ENCODE measurements at regions not wholly inside any gene's neighbourhood (a gene's known extent, or its start where the extent isn't known, plus 50 kb on each side); places are given as distances from the start of the nearest gene placed in this dataset.
"Not testable (repeated sequence)": the region's sequence is repeated elsewhere in the genome, so short reads cannot be mapped to it uniquely, and the experiment has no call there.

GRCh38 chr5:62896121-62896893 is 317.7 kb downstream of the LRRC70 start:
- Mint-ChIP-seq H3K27me3 (ENCODE audit: low read depth in 3 of 3) (no peaks in the 10 kb centered on the region), H3K27ac (no peak overlapping the region), H3K36me3 (no peaks in the 10 kb centered on the region), H3K4me1 (no peaks in the 10 kb centered on the region), H3K9me3 (peaks cover 4 to 9% (median 7%) of the 10 kb centered on the region in 7 donors), H3K4me3 (no peak overlapping the region)
- H3K4me2 ChIP-seq (replicated peaks; ENCODE audit: extremely low read depth, low read length, poor library complexity, severe bottlenecking) = no peak overlapping the region
- H3K9me3 ChIP-seq (replicated peaks in 1 of 2; ENCODE audit: control insufficient read depth in 1 of 2, insufficient read depth in 1 of 2, low read length in 2 of 2) = peaks cover 0 to 9% of the 10 kb centered on the region in 2 donors
- no peaks in the 10 kb centered on the region for H3K27me3 ChIP-seq (ENCODE audit: control insufficient read depth in 2 of 2, insufficient read depth in 2 of 2, low read length in 2 of 2)
- H3K27ac ChIP-seq (ENCODE audit: low read depth in 1 of 2, low read length in 2 of 2) = no peak overlapping the region
- no peak overlapping the region for H3K9ac ChIP-seq (ENCODE audit: insufficient read depth, low read length, poor library complexity, severe bottlenecking)
- no peaks in the 10 kb centered on the region for H3K36me3 ChIP-seq (replicated peaks in 1 of 2; ENCODE audit: control insufficient read depth in 1 of 2, insufficient read depth in 2 of 2, low read length in 2 of 2)
- no peak for DNase-seq
- no peak overlapping the region for H3K4me3 ChIP-seq (replicated peaks in 1 of 3; ENCODE audit: low read depth in 2 of 3, low read length in 3 of 3)
- no peak overlapping the region for H2AFZ ChIP-seq (ENCODE audit: insufficient read depth, low read depth, low read length, poor library complexity, severe bottlenecking)
- intact Hi-C loops (cut with micrococcal nuclease) = no loop called here
- H4K20me1 ChIP-seq (ENCODE audit: insufficient read depth, low read length) = no peaks in the 10 kb centered on the region
- WGBS (ENCODE audit: insufficient coverage) = 79% methylated on average over 6 of the region's 8 CpGs
- no peaks in the 10 kb centered on the region for H3K4me1 ChIP-seq (ENCODE audit: control insufficient read depth in 1 of 2, insufficient read depth in 2 of 2, low read length in 2 of 2)
- H3K79me2 ChIP-seq (ENCODE audit: insufficient read depth, low read length) = no peaks in the 10 kb centered on the region
- TF ChIP-seq CTCF (IDR thresholded peaks at IDR 0.05) = no peak

- no peaks in the 10 kb centered on the region for H3K36me3 Mint-ChIP-seq
- H3K27ac Mint-ChIP-seq = no peak overlapping the region
- H3K27ac ChIP-seq (ENCODE audit: low read depth in 1 of 2, low read length in 2 of 2) = no peak overlapping the region
- H3K4me3 Mint-ChIP-seq = no peak overlapping the region
- H3K9me3 Mint-ChIP-seq = peaks cover 0 to 2% (median 0%) of the 10 kb centered on the region in 7 donors
- no peaks in the 10 kb centered on the region for H3K36me3 ChIP-seq (replicated peaks in 1 of 2; ENCODE audit: control insufficient read depth in 1 of 2, insufficient read depth in 2 of 2, low read length in 2 of 2)
- no CpG with 5 or more reads among the region's 5 CpGs for WGBS (ENCODE audit: insufficient coverage)
- no peak overlapping the region for H3K4me3 ChIP-seq (replicated peaks in 1 of 3; ENCODE audit: low read depth in 2 of 3, low read length in 3 of 3)
- H3K9me3 ChIP-seq (replicated peaks in 1 of 2; ENCODE audit: control insufficient read depth in 1 of 2, insufficient read depth in 1 of 2, low read length in 2 of 2) = no peaks in the 10 kb centered on the region
- no peak overlapping the region for H2AFZ ChIP-seq (ENCODE audit: insufficient read depth, low read depth, low read length, poor library complexity, severe bottlenecking)
- intact Hi-C loops (cut with micrococcal nuclease) = no loop called here
- DNase-seq = no peak
- H3K4me1 Mint-ChIP-seq = no peaks in the 10 kb centered on the region
- peaks cover 0 to 3% (median 0%) of the 10 kb centered on the region in 3 donors for H3K27me3 Mint-ChIP-seq (ENCODE audit: low read depth in 3 of 3)
- H3K4me2 ChIP-seq (replicated peaks; ENCODE audit: extremely low read depth, low read length, poor library complexity, severe bottlenecking) = no peak overlapping the region
- no peak overlapping the region for H3K9ac ChIP-seq (ENCODE audit: insufficient read depth, low read length, poor library complexity, severe bottlenecking)
- no peak for TF ChIP-seq CTCF (IDR thresholded peaks at IDR 0.05)
- H4K20me1 ChIP-seq (ENCODE audit: insufficient read depth, low read length) = no peaks in the 10 kb centered on the region
- no peaks in the 10 kb centered on the region for H3K27me3 ChIP-seq (ENCODE audit: control insufficient read depth in 2 of 2, insufficient read depth in 2 of 2, low read length in 2 of 2)
- no peaks in the 10 kb centered on the region for H3K79me2 ChIP-seq (ENCODE audit: insufficient read depth, low read length)
- H3K4me1 ChIP-seq (ENCODE audit: control insufficient read depth in 1 of 2, insufficient read depth in 2 of 2, low read length in 2 of 2) = no peaks in the 10 kb centered on the region
Observed at GRCh38 chr5:62886603-62887315, 308.1 kb downstream of the LRRC70 start.

- DNase-seq; H3K79me2 ChIP-seq (ENCODE audit: insufficient read depth, low read length); H3K9ac ChIP-seq (ENCODE audit: insufficient read depth, low read length, poor library complexity, severe bottlenecking); intact Hi-C loops (cut with micrococcal nuclease); H3K4me1 Mint-ChIP-seq; H3K27ac ChIP-seq (ENCODE audit: low read depth in 1 of 2, low read length in 2 of 2); H3K4me2 ChIP-seq (replicated peaks; ENCODE audit: extremely low read depth, low read length, poor library complexity, severe bottlenecking); H3K4me3 Mint-ChIP-seq; H3K4me1 ChIP-seq (ENCODE audit: control insufficient read depth in 1 of 2, insufficient read depth in 2 of 2, low read length in 2 of 2); H3K4me3 ChIP-seq (replicated peaks in 1 of 3; ENCODE audit: low read depth in 2 of 3, low read length in 3 of 3); H4K20me1 ChIP-seq (ENCODE audit: insufficient read depth, low read length); H2AFZ ChIP-seq (ENCODE audit: insufficient read depth, low read depth, low read length, poor library complexity, severe bottlenecking); H3K36me3 ChIP-seq (replicated peaks in 1 of 2; ENCODE audit: control insufficient read depth in 1 of 2, insufficient read depth in 2 of 2, low read length in 2 of 2); H3K36me3 Mint-ChIP-seq; H3K27me3 ChIP-seq (ENCODE audit: control insufficient read depth in 2 of 2, insufficient read depth in 2 of 2, low read length in 2 of 2); H3K27ac Mint-ChIP-seq; H3K27me3 Mint-ChIP-seq (ENCODE audit: low read depth in 3 of 3): not testable (repeated sequence)
- 85% methylated on average over 5 of the region's 5 CpGs for WGBS (ENCODE audit: insufficient coverage)
- H3K9me3 ChIP-seq (replicated peaks in 1 of 2; ENCODE audit: control insufficient read depth in 1 of 2, insufficient read depth in 1 of 2, low read length in 2 of 2) = peaks cover 6 to 25% of the 10 kb centered on the region in 2 donors
- peaks cover 13 to 38% (median 20%) of the 10 kb centered on the region in 7 donors for H3K9me3 Mint-ChIP-seq
Observed at GRCh38 chr5:62837330-62837729, 258.7 kb downstream of the LRRC70 start.

Data from CD14-positive monocyte (primary cell).